Keratinocyte (primary cell): ENCODE measurements at regions not wholly inside any gene's neighbourhood (a gene's known extent, or its start where the extent isn't known, plus 50 kb on each side); places are given as distances from the start of the nearest gene placed in this dataset.

Experiments used
- DNase-seq: peaks from one replicate; pipeline ENCODE4 v3.0.0-alpha.2; 2011; ENCODE audit warnings: low read depth, missing footprints, low spot score
- FAIRE-seq: peaks from 2 replicates; lab custom pipeline; 2011; peaks lifted over from hg19 to GRCh38; lab: Jason Lieb, UNC
- H2AFZ ChIP-seq: 2 replicates; pipeline ENCODE4 v1.6.0; 2012; ENCODE audit warnings: low read length, control low read depth, inconsistent platforms; ENCODE audit not compliant: control insufficient read depth
- H3K27ac ChIP-seq: 2 replicates; pipeline ENCODE4 v1.5.1; 2011; ENCODE audit warnings: low read length; ENCODE audit not compliant: control insufficient read depth, insufficient read depth
- H3K27me3 ChIP-seq: 3 replicates; pipeline ENCODE4 v1.6.0; 2011; ENCODE audit warnings: low read length; ENCODE audit not compliant: control insufficient read depth, insufficient read depth; ENCODE audit errors: extremely low read depth
- H3K36me3 ChIP-seq, 2 experiments: 2 replicates in 1 of 2; 3 replicates in 1 of 2; pipeline ENCODE4 v1.5.1; 2011; ENCODE audit warnings: low read length in 2 of 2, mild to moderate bottlenecking in 1 of 2; ENCODE audit not compliant: control insufficient read depth in 2 of 2, insufficient read depth in 2 of 2; ENCODE audit errors: extremely low read depth in 1 of 2
- H3K4me1 ChIP-seq: 3 replicates; pipeline ENCODE4 v1.5.1; 2011; ENCODE audit warnings: low read length; ENCODE audit not compliant: control insufficient read depth, insufficient read depth; ENCODE audit errors: extremely low read depth
- H3K4me2 ChIP-seq: 3 replicates; pipeline ENCODE4 v1.6.0; 2011; ENCODE audit warnings: low read depth, low read length; ENCODE audit not compliant: control insufficient read depth, insufficient read depth; ENCODE audit errors: extremely low read depth
- H3K4me3 ChIP-seq, 3 experiments: fragments of 200-600 bp in 1 of 3; sonication (generic) in 1 of 3; 2 replicates in 2 of 3; 3 replicates in 1 of 3; pipeline ENCODE4 v1.5.1; 2011 to 2016; ENCODE audit warnings: low read length in 3 of 3, mild to moderate bottlenecking in 3 of 3, control low read depth in 2 of 3, inconsistent platforms in 1 of 3, low read depth in 1 of 3, mixed read lengths in 1 of 3, mixed run types in 1 of 3, moderate library complexity in 1 of 3; ENCODE audit not compliant: control insufficient read depth in 2 of 3, insufficient read depth in 2 of 3; ENCODE audit errors: extremely low read depth in 1 of 3
- H3K79me2 ChIP-seq: 2 replicates; pipeline ENCODE4 v1.6.0; 2012; ENCODE audit warnings: low read length; ENCODE audit not compliant: control insufficient read depth, insufficient read depth
- H3K9ac ChIP-seq: 3 replicates; pipeline ENCODE4 v1.6.0; 2011; ENCODE audit warnings: low read length; ENCODE audit not compliant: control insufficient read depth, insufficient read depth; ENCODE audit errors: extremely low read depth
- H3K9me1 ChIP-seq: 3 replicates; pipeline ENCODE4 v1.6.0; 2011; ENCODE audit warnings: low read length; ENCODE audit not compliant: control insufficient read depth, insufficient read depth; ENCODE audit errors: extremely low read depth
- H3K9me3 ChIP-seq: 2 replicates; pipeline ENCODE4 v1.5.1; 2012; ENCODE audit warnings: low read depth, low read length; ENCODE audit not compliant: control insufficient read depth
- H4K20me1 ChIP-seq: 3 replicates; pipeline ENCODE4 v1.6.0; 2011; ENCODE audit warnings: low read length; ENCODE audit not compliant: control insufficient read depth, insufficient read depth; ENCODE audit errors: extremely low read depth
- EZH2 ChIP-seq: IDR thresholded peaks from one replicate; pipeline ENCODE4 v1.6.1; 2012; ENCODE audit warnings: inconsistent platforms, mild to moderate bottlenecking, low read length, moderate library complexity
- dilution Hi-C: fragments of 300-500 bp; cut with MboI; formaldehyde crosslinking; loops from one replicate; pipeline ENCODE4 v1.7.0; 2020; ENCODE audit warnings: low sequenced_read_pairs; ENCODE audit not compliant: extremely low pct_ligation_motif_present
- TF ChIP-seq, protein P1 (sequence below), 3 experiments: IDR thresholded peaks in 1 of 3; conservative IDR thresholded peaks in 1 of 3; optimal IDR thresholded peaks in 1 of 3; 2 replicates in 2 of 3; 3 replicates in 1 of 3; pipeline versions ENCODE3 to v1.5.1; 2011; ENCODE audit warnings: low read length in 3 of 3, mild to moderate bottlenecking in 3 of 3, moderate library complexity in 2 of 3, control low read depth in 1 of 3, inconsistent platforms in 1 of 3; ENCODE audit not compliant: insufficient read depth in 2 of 3; ENCODE audit errors: extremely low read depth in 1 of 3

DNA sequence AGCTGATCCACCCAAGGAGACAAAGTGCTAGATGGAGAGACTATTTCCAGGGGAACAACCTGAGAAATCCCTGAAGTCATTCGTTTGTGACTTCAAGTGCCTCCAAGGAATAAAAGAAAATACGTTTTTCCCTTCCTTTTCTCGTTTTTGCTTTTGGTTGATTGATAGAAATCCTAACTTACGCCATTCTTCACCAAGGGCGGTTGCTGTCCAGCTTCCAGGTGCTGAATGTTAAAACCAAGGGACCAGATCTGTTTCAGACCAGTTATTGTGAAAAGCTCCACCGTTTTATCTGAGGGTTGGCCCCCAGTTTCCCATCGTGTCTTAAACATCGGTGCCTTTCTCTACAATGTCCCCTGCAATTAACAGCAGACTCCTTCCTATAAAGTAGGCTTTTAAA, 600.7 kb upstream of the SGCD start:
- FAIRE-seq (no peak), DNase-seq (no peak)
- Histone ChIP-seq H4K20me1 (no peaks in the 10 kb centered on the region), H3K9ac (no peak overlapping the region), H3K4me2 (no peak overlapping the region), H3K36me3 (no peaks in the 10 kb centered on the region), H3K9me3 (no peaks in the 10 kb centered on the region), H3K27ac (no peak overlapping the region), H2AFZ (no peak overlapping the region), H3K27me3 (peaks cover 42% of the 10 kb centered on the region), H3K4me3 (no peak overlapping the region), H3K79me2 (no peaks in the 10 kb centered on the region), H3K4me1 (no peaks in the 10 kb centered on the region), H3K9me1 (no peaks in the 10 kb centered on the region)
- TF ChIP-seq, protein P1, sequence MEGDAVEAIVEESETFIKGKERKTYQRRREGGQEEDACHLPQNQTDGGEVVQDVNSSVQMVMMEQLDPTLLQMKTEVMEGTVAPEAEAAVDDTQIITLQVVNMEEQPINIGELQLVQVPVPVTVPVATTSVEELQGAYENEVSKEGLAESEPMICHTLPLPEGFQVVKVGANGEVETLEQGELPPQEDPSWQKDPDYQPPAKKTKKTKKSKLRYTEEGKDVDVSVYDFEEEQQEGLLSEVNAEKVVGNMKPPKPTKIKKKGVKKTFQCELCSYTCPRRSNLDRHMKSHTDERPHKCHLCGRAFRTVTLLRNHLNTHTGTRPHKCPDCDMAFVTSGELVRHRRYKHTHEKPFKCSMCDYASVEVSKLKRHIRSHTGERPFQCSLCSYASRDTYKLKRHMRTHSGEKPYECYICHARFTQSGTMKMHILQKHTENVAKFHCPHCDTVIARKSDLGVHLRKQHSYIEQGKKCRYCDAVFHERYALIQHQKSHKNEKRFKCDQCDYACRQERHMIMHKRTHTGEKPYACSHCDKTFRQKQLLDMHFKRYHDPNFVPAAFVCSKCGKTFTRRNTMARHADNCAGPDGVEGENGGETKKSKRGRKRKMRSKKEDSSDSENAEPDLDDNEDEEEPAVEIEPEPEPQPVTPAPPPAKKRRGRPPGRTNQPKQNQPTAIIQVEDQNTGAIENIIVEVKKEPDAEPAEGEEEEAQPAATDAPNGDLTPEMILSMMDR (optimal IDR thresholded peaks at IDR 0.05 in 1 of 3, IDR thresholded peaks at IDR 0.05 in 1 of 3, conservative IDR thresholded peaks at IDR 0.05 in 1 of 3; ENCODE audit: extremely low read depth in 1 of 3, insufficient read depth in 2 of 3, low read length in 3 of 3) = no peak
- no peak for TF ChIP-seq EZH2
- dilution Hi-C loops = no loop called here

DNA sequence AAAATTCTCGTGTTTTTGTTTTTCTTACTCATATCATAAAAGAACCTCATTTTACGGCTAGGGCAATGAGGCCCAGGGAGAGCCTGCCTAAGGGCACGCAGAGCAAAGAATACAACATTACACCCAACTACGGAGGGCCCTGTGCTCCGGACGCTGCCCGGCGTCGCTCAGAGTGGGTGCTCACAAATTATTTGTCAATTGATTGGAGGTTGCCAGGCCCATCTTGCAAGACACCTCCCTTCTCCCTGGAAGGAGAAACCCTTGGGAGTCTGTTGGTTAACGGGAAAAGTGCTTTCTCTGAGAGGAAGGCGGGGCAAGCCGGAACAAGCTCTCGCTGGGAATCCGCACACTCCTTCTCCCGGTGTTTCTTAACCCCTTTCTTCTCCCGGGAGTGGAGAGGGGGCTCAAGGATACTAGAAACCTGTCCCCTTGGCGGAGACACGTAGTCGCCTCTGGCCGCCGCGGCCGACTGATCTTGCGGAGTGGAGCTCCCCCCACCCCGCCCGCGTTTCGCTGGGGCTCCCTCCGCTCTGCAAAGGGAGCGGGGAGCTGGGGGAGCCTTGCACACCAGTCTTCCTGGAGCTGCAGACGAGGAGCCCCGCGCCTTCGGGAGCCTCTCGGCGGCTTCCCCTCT, 599.3 kb upstream of the SGCD start:
- Histone ChIP-seq H3K4me2 (peak overlapping the region; percentile 46), H2AFZ (no peak overlapping the region), H3K9ac (no peak overlapping the region), H3K4me1 (no peaks in the 10 kb centered on the region), H3K4me3 (peak overlapping the region; percentile 7 to 40 (median 31)), H3K79me2 (no peaks in the 10 kb centered on the region), H3K9me1 (no peaks in the 10 kb centered on the region), H3K36me3 (no peaks in the 10 kb centered on the region), H3K27me3 (peaks cover 46% of the 10 kb centered on the region), H3K9me3 (no peaks in the 10 kb centered on the region), H4K20me1 (no peaks in the 10 kb centered on the region), H3K27ac (no peak overlapping the region)
- FAIRE-seq (no peak), DNase-seq (no peak)
- peak; percentile 15 for TF ChIP-seq EZH2
- TF ChIP-seq, protein P1 (optimal IDR thresholded peaks at IDR 0.05 in 1 of 3, IDR thresholded peaks at IDR 0.05 in 1 of 3, conservative IDR thresholded peaks at IDR 0.05 in 1 of 3; ENCODE audit: extremely low read depth in 1 of 3, insufficient read depth in 2 of 3, low read length in 3 of 3) = no peak
- dilution Hi-C loops = no loop called here
